NT2/D1 (cell line): ENCODE measurements at regions not wholly inside any gene's neighbourhood (a gene's known extent, or its start where the extent isn't known, plus 50 kb on each side); places are given as distances from the start of the nearest gene placed in this dataset.

Source experiments
- SUZ12 ChIP-seq: IDR thresholded peaks from 2 replicates; pipeline ENCODE4 v1.6.1; 2011; ENCODE audit not compliant: insufficient read length, insufficient read depth; ENCODE audit errors: extremely low read depth
- YY1 ChIP-seq: IDR thresholded peaks from 2 replicates; pipeline ENCODE4 v1.6.1; 2011; ENCODE audit not compliant: insufficient read length, insufficient read depth
- ZNF274 ChIP-seq: IDR thresholded peaks from 2 replicates; pipeline ENCODE4 v1.6.1; 2011; ENCODE audit warnings: mild to moderate bottlenecking, low read depth, low read length

GRCh38 chr14:37731094-37731493 lies 135.7 kb downstream of the TTC6 start:
- no peak for TF ChIP-seq ZNF274
- TF ChIP-seq YY1: no peak
- no peak for TF ChIP-seq SUZ12
